Loucy (cell line): ENCODE measurements at regions not wholly inside any gene's neighbourhood (a gene's known extent, or its start where the extent isn't known, plus 50 kb on each side); places are given as distances from the start of the nearest gene placed in this dataset.

Experiments
- H2AFZ ChIP-seq: fragments of 200-600 bp; sonication (generic); 2 replicates; pipeline ENCODE4 v1.6.0; 2016; ENCODE audit warnings: antibody characterized with exemption, mild to moderate bottlenecking, low read length, moderate library complexity
- H3F3A ChIP-seq: fragments of 200-600 bp; 2 replicates; pipeline ENCODE4 v1.6.0; 2016; ENCODE audit warnings: antibody characterized with exemption, low read depth, mild to moderate bottlenecking
- H3K27me3 ChIP-seq: fragments of 200-600 bp; sonication (generic); 2 replicates; pipeline ENCODE4 v1.6.1; 2014; ENCODE audit warnings: low read length, mild to moderate bottlenecking; ENCODE audit not compliant: insufficient read depth, poor library complexity, severe bottlenecking
- H3K36me3 ChIP-seq: fragments of 200-600 bp; sonication (generic); 2 replicates; pipeline ENCODE4 v1.6.1; 2016; ENCODE audit warnings: low read length; ENCODE audit not compliant: insufficient read depth
- H3K4me1 ChIP-seq: fragments of 200-600 bp; sonication (generic); 2 replicates; pipeline ENCODE4 v1.5.1; 2014; ENCODE audit warnings: low read length, mild to moderate bottlenecking; ENCODE audit not compliant: insufficient read depth, poor library complexity, severe bottlenecking
- H3K4me2 ChIP-seq: fragments of 200-600 bp; sonication (generic); 2 replicates; pipeline ENCODE4 v1.6.0; 2014; ENCODE audit warnings: antibody characterized with exemption, low read length, low read depth, mild to moderate bottlenecking; ENCODE audit not compliant: poor library complexity, severe bottlenecking
- H3K4me3 ChIP-seq: fragments of 200-600 bp; sonication (generic); 2 replicates; pipeline ENCODE4 v1.5.1; 2014; ENCODE audit warnings: low read length, mild to moderate bottlenecking, mixed read lengths; ENCODE audit not compliant: poor library complexity, severe bottlenecking
- H3K79me2 ChIP-seq: fragments of 200-600 bp; sonication (generic); 2 replicates; pipeline ENCODE4 v1.6.1; 2014; ENCODE audit warnings: low read length; ENCODE audit not compliant: insufficient read depth
- H3K9ac ChIP-seq: fragments of 200-600 bp; sonication (generic); 2 replicates; pipeline ENCODE4 v1.6.0; 2014; ENCODE audit warnings: mild to moderate bottlenecking, low read depth, low read length, moderate library complexity; ENCODE audit not compliant: poor library complexity, severe bottlenecking
- H3K9me2 ChIP-seq: fragments of 200-600 bp; sonication (generic); replicated peaks from 2 replicates; pipeline ENCODE4 v1.6.1; 2016; ENCODE audit warnings: low read depth, low read length, mixed read lengths
- H3K9me3 ChIP-seq: fragments of 200-600 bp; sonication (generic); 2 replicates; pipeline ENCODE4 v1.6.1; 2014; ENCODE audit warnings: mild to moderate bottlenecking, antibody characterized with exemption, low read length, low read depth; ENCODE audit not compliant: insufficient read depth
- H4K20me1 ChIP-seq: fragments of 200-600 bp; sonication (generic); 2 replicates; pipeline ENCODE4 v1.6.0; 2014; ENCODE audit warnings: antibody characterized with exemption, low read length, mild to moderate bottlenecking; ENCODE audit not compliant: insufficient read depth, poor library complexity, severe bottlenecking
- CTCF ChIP-seq: fragments of 200-600 bp; sonication (generic); conservative IDR thresholded peaks from 2 replicates; pipeline ENCODE4 v1.5.1; 2014; ENCODE audit warnings: mild to moderate bottlenecking, antibody characterized with exemption, low read length
- EZH2phosphoT487 ChIP-seq: fragments of 200-600 bp; IDR thresholded peaks from 2 replicates; pipeline ENCODE4 v1.6.1; 2018; ENCODE audit warnings: antibody characterized with exemption, mild to moderate bottlenecking, moderate library complexity, borderline replicate concordance

GRCh38 chr9:13427587-13427986, 148.1 kb upstream of the MPDZ start:
- Histone ChIP-seq H3K36me3 (no peaks in the 10 kb centered on the region), H2AFZ (no peak overlapping the region), H3K27me3 (no peaks in the 10 kb centered on the region), H3K4me1 (no peaks in the 10 kb centered on the region), H3K9me2 (no peaks in the 10 kb centered on the region), H3K9me3 (no peaks in the 10 kb centered on the region), H3F3A (no peaks in the 10 kb centered on the region), H3K79me2 (no peaks in the 10 kb centered on the region), H3K9ac (no peak overlapping the region), H3K4me3 (no peak overlapping the region), H4K20me1 (no peaks in the 10 kb centered on the region), H3K4me2 (no peak overlapping the region)
- TF ChIP-seq EZH2phosphoT487: no peak
- peak; percentile 92 for TF ChIP-seq CTCF

GRCh38 chr9:13426606-13427005, 147.1 kb upstream of the MPDZ start:
- H2AFZ ChIP-seq: no peak overlapping the region
- no peaks in the 10 kb centered on the region for H3K27me3 ChIP-seq
- H3F3A ChIP-seq: no peaks in the 10 kb centered on the region
- H3K9me3 ChIP-seq: no peaks in the 10 kb centered on the region
- no peak overlapping the region for H3K4me3 ChIP-seq
- H3K4me2 ChIP-seq: no peak overlapping the region
- no peaks in the 10 kb centered on the region for H3K9me2 ChIP-seq
- TF ChIP-seq EZH2phosphoT487 (no peak), CTCF (no peak)
- no peaks in the 10 kb centered on the region for H3K4me1 ChIP-seq
- no peaks in the 10 kb centered on the region for H4K20me1 ChIP-seq
- no peak overlapping the region for H3K9ac ChIP-seq
- H3K36me3 ChIP-seq: no peaks in the 10 kb centered on the region
- no peaks in the 10 kb centered on the region for H3K79me2 ChIP-seq

- Histone ChIP-seq H3K4me3 (no peak overlapping the region), H4K20me1 (no peaks in the 10 kb centered on the region), H3K9me2 (no peaks in the 10 kb centered on the region), H3K36me3 (no peaks in the 10 kb centered on the region), H2AFZ (no peak overlapping the region), H3K4me2 (no peak overlapping the region), H3K79me2 (no peaks in the 10 kb centered on the region), H3K9ac (no peak overlapping the region), H3K27me3 (no peaks in the 10 kb centered on the region), H3F3A (no peaks in the 10 kb centered on the region), H3K4me1 (no peaks in the 10 kb centered on the region), H3K9me3 (no peaks in the 10 kb centered on the region)
- TF ChIP-seq EZH2phosphoT487 (no peak), CTCF (no peak)
These were observed 145.4 kb upstream of the MPDZ start for GRCh38 chr9:13424872-13425271.
